ENCODE measurements at regions not wholly inside any gene's neighbourhood (a gene's known extent, or its start where the extent isn't known, plus 50 kb on each side); places are given as distances from the start of the nearest gene placed in this dataset.

GRCh38 chr18:29007986-29008654 lies 831.2 kb upstream of the CDH2 start:
- H3K27ac ChIP-seq, result no peak overlapping the region
- no peak for TF ChIP-seq ZFX (IDR thresholded peaks at IDR 0.05; ENCODE audit: borderline replicate concordance)
- no peak for TF ChIP-seq CTCF (IDR thresholded peaks at IDR 0.05)

- H3K27ac ChIP-seq, result no peak overlapping the region
- TF ChIP-seq ZFX (IDR thresholded peaks at IDR 0.05; ENCODE audit: borderline replicate concordance), result no peak
- no peak for TF ChIP-seq CTCF (IDR thresholded peaks at IDR 0.05)
Measured at GRCh38 chr18:29004921-29005320, 828.0 kb upstream of the CDH2 start.

- no peak overlapping the region for H3K27ac ChIP-seq
- no peak for TF ChIP-seq CTCF (IDR thresholded peaks at IDR 0.05)
- no peak for TF ChIP-seq ZFX (IDR thresholded peaks at IDR 0.05; ENCODE audit: borderline replicate concordance)
Measured at GRCh38 chr18:29003194-29003593, 826.3 kb upstream of the CDH2 start.

- TF ChIP-seq ZFX (IDR thresholded peaks at IDR 0.05; ENCODE audit: borderline replicate concordance) (no peak), CTCF (IDR thresholded peaks at IDR 0.05) (no peak)
- no peak overlapping the region for H3K27ac ChIP-seq
Measured at GRCh38 chr18:29002747-29003146, 825.8 kb upstream of the CDH2 start.

GRCh38 chr18:28999726-29000125 lies 822.8 kb upstream of the CDH2 start:
- H3K27ac ChIP-seq, result no peak overlapping the region
- no peak for TF ChIP-seq ZFX (IDR thresholded peaks at IDR 0.05; ENCODE audit: borderline replicate concordance)
- no peak for TF ChIP-seq CTCF (IDR thresholded peaks at IDR 0.05)

- no peak for TF ChIP-seq ZFX (IDR thresholded peaks at IDR 0.05; ENCODE audit: borderline replicate concordance)
- 0 out of 2 replicates have a peak, but pooled peaks have one; percentile 29 for TF ChIP-seq CTCF (IDR thresholded peaks at IDR 0.05)
- H3K27ac ChIP-seq, result no peak overlapping the region
Measured at GRCh38 chr18:28995319-28995718, 818.4 kb upstream of the CDH2 start.

GRCh38 chr18:28984731-28985130 lies 807.8 kb upstream of the CDH2 start:
- TF ChIP-seq CTCF (IDR thresholded peaks at IDR 0.05), result no peak
- no peak overlapping the region for H3K27ac ChIP-seq
